MM.1S (cell line): ENCODE measurements at regions not wholly inside any gene's neighbourhood (a gene's known extent, or its start where the extent isn't known, plus 50 kb on each side); places are given as distances from the start of the nearest gene placed in this dataset.

ENCODE experiments used
- CTCF ChIP-seq: fragments of 300-600 bp; sonication (generic); IDR thresholded peaks from 2 replicates; pipeline ENCODE4 v1.5.1; 2016; ENCODE audit warnings: antibody characterized with exemption, low read length, mixed read lengths
- EZH2 ChIP-seq: fragments of 300-600 bp; sonication (generic); optimal IDR thresholded peaks from 2 replicates; pipeline ENCODE3; 2017; ENCODE audit warnings: low read depth, mild to moderate bottlenecking, antibody characterized with exemption, low read length, mixed read lengths
- EZH2phosphoT487 ChIP-seq: fragments of 300-600 bp; sonication (generic); IDR thresholded peaks from 2 replicates; pipeline ENCODE4 v1.6.1; 2018; ENCODE audit warnings: antibody characterized with exemption, low read length

DNA sequence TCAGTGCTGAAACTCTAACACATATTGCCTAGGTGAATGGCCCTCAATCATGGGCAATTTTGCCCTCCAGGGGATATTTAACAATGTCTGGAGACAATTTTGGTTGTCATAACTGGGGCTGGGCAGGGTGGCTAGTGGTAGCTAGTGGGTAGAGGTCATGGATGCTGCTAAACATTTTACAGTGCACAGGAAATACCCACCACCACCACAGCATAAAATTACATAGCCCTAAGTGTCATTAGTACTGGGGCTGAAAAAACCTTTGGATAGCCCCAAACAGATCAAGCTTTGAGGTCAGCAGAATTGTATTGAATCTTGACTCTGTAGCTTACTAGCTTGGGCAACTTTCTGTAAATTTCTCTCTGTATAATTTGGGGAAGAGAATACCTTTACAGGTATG lies 758.0 kb downstream of the BCL11B start:
- TF ChIP-seq CTCF: no peak
- TF ChIP-seq EZH2: no peak
- TF ChIP-seq EZH2phosphoT487: no peak
